IMR-90 (cell line): ENCODE measurements at regions not wholly inside any gene's neighbourhood (a gene's known extent, or its start where the extent isn't known, plus 50 kb on each side); places are given as distances from the start of the nearest gene placed in this dataset.

Source experiments
- ATAC-seq: fragments of 200-7000 bp; cut with Tn5 transposase; 2 replicates; pipeline ENCODE4 v1.9.1; 2020; ENCODE audit warnings: low read depth, mild to moderate bottlenecking, moderate library complexity
- BruUV-seq: library from RNA; stranded (reverse); fragments of 400-500 nt; replicated peaks from 2 replicates; lab custom pipeline; 2021; lab: Mats Ljungman, UMichigan
- CTCF ChIA-PET: fragments of 300-600 bp; formaldehyde crosslinking; extraction: SDS; loops from one replicate; lab custom pipeline; 2021; ENCODE audit warnings: antibody characterized with exemption; lab: Yijun Ruan, JAX
- POLR2A ChIA-PET: fragments of 300-600 bp; sonication (Branson Sonifier 250); formaldehyde crosslinking; loops from one replicate; lab custom pipeline; 2022; ENCODE audit warnings: antibody characterized with exemption; ENCODE audit not compliant: unreplicated experiment; lab: Charles Lee
- DNase-seq: peaks from one replicate; pipeline ENCODE4 v3.0.0; 2013
- H2AFZ ChIP-seq: replicated peaks from 2 replicates; pipeline ENCODE3; 2013; ENCODE audit warnings: low read length, mild to moderate bottlenecking; ENCODE audit not compliant: poor library complexity
- H2AK5ac ChIP-seq: 2 replicates; pipeline ENCODE4 v1.6.1; 2013; ENCODE audit warnings: low read depth, low read length, inconsistent platforms
- H2AK9ac ChIP-seq: replicated peaks from 2 replicates; pipeline ENCODE3; 2013; ENCODE audit warnings: mild to moderate bottlenecking, low read depth, low read length, moderate library complexity; ENCODE audit not compliant: poor library complexity
- H2BK120ac ChIP-seq: 2 replicates; pipeline ENCODE4 v1.6.1; 2013; ENCODE audit warnings: low read depth, low read length, inconsistent platforms
- H2BK15ac ChIP-seq: 3 replicates; pipeline ENCODE4 v1.6.1; 2013; ENCODE audit warnings: low read depth, low read length, inconsistent platforms
- H2BK20ac ChIP-seq: 2 replicates; pipeline ENCODE4 v1.6.1; 2013; ENCODE audit warnings: low read depth, mild to moderate bottlenecking, inconsistent platforms, low read length, moderate library complexity
- H2BK5ac ChIP-seq: 2 replicates; pipeline ENCODE4 v1.6.1; 2013; ENCODE audit warnings: mild to moderate bottlenecking, low read depth, low read length, inconsistent platforms; ENCODE audit not compliant: poor library complexity, severe bottlenecking
- H3K14ac ChIP-seq: replicated peaks from 2 replicates; pipeline ENCODE4 v1.6.1; 2013; ENCODE audit warnings: low read depth, low read length, inconsistent platforms
- H3K18ac ChIP-seq: 2 replicates; pipeline ENCODE4 v1.6.1; 2013; ENCODE audit warnings: low read depth, low read length, control low read depth
- H3K23ac ChIP-seq: 2 replicates; pipeline ENCODE4 v1.6.1; 2013; ENCODE audit warnings: low read depth, low read length, inconsistent platforms
- H3K27ac ChIP-seq: 2 replicates; pipeline ENCODE4 v1.5.1; 2013; ENCODE audit warnings: mild to moderate bottlenecking, control low read depth, low read length; ENCODE audit not compliant: insufficient read depth
- H3K27me3 ChIP-seq: 2 replicates; pipeline ENCODE4 v1.6.1; 2013; ENCODE audit warnings: low read length; ENCODE audit not compliant: control insufficient read depth, insufficient read depth
- H3K36me3 ChIP-seq: 2 replicates; pipeline ENCODE4 v1.6.1; 2013; ENCODE audit warnings: low read length, mixed read lengths; ENCODE audit not compliant: control insufficient read depth, insufficient read depth
- H3K4ac ChIP-seq: 2 replicates; pipeline ENCODE4 v1.6.1; 2013; ENCODE audit warnings: low read depth, low read length, inconsistent platforms
- H3K4me1 ChIP-seq: 2 replicates; pipeline ENCODE4 v1.6.1; 2013; ENCODE audit warnings: low read length, mixed read lengths; ENCODE audit not compliant: control insufficient read depth, insufficient read depth
- H3K4me2 ChIP-seq: 2 replicates; pipeline ENCODE4 v1.6.1; 2013; ENCODE audit warnings: low read depth, mild to moderate bottlenecking, control low read depth, low read length, moderate library complexity
- H3K4me3 ChIP-seq: 2 replicates; pipeline ENCODE4 v1.5.1; 2013; ENCODE audit warnings: low read depth, mild to moderate bottlenecking, control low read depth, low read length, moderate library complexity; ENCODE audit not compliant: insufficient read depth
- H3K56ac ChIP-seq: 2 replicates; pipeline ENCODE4 v1.6.1; 2013; ENCODE audit warnings: low read length, inconsistent platforms; ENCODE audit not compliant: insufficient read depth; ENCODE audit errors: extremely low read depth
- H3K79me1 ChIP-seq, 2 experiments: 2 replicates each; pipeline ENCODE4 v1.6.1; 2013; ENCODE audit warnings: low read length in 2 of 2, inconsistent platforms in 1 of 2, low read depth in 1 of 2
- H3K9ac ChIP-seq: 2 replicates; pipeline ENCODE4 v1.6.1; 2013; ENCODE audit warnings: low read depth, low read length, control low read depth
- H3K9me1 ChIP-seq: 2 replicates; pipeline ENCODE4 v1.6.1; 2013; ENCODE audit warnings: low read length, inconsistent platforms; ENCODE audit not compliant: insufficient read depth
- H3K9me3 ChIP-seq: 2 replicates; pipeline ENCODE4 v1.6.1; 2013; ENCODE audit warnings: low read length; ENCODE audit not compliant: control insufficient read depth, insufficient read depth
- H4K20me1 ChIP-seq: 2 replicates; pipeline ENCODE4 v1.6.1; 2013; ENCODE audit warnings: low read length, inconsistent platforms; ENCODE audit not compliant: insufficient read depth
- H4K5ac ChIP-seq: 2 replicates; pipeline ENCODE4 v1.6.1; 2013; ENCODE audit warnings: mild to moderate bottlenecking, low read depth, low read length, control low read depth
- H4K8ac ChIP-seq, 2 experiments: 2 replicates each; pipeline ENCODE4 v1.6.1; 2013; ENCODE audit warnings: low read depth in 2 of 2, low read length in 2 of 2, control low read depth in 1 of 2, inconsistent platforms in 1 of 2
- H4K91ac ChIP-seq: 2 replicates; pipeline ENCODE4 v1.6.1; 2013; ENCODE audit warnings: low read depth, low read length, inconsistent platforms; ENCODE audit not compliant: insufficient read depth
- CEBPB ChIP-seq: IDR thresholded peaks from 2 replicates; pipeline ENCODE4 v1.6.1; 2012; ENCODE audit warnings: low read depth, low read length, improper control_type of control experiment
- NFE2L2 ChIP-seq: fragments of 150-350 bp; IDR thresholded peaks from 2 replicates; pipeline ENCODE4 v1.6.1; 2016; ENCODE audit warnings: low read depth, mild to moderate bottlenecking, low read length
- POLR2A ChIP-seq: IDR thresholded peaks from 2 replicates; pipeline ENCODE4 v1.6.1; 2012; ENCODE audit warnings: mild to moderate bottlenecking, low read depth, low read length
- SMC3 ChIP-seq: fragments of 150-350 bp; IDR thresholded peaks from 2 replicates; pipeline ENCODE4 v1.6.1; 2016; ENCODE audit warnings: low read depth, mild to moderate bottlenecking, antibody characterized with exemption, low read length, moderate library complexity
- WGBS, 2 experiments: methylation state at CpG; one replicate each; pipeline versions ENCODE4 v1.1.5 to v1.1.7; 2013; ENCODE audit warnings: missing lambda C conversion rate in 2 of 2; ENCODE audit not compliant: insufficient read length in 1 of 2; ENCODE audit errors: extremely low coverage in 2 of 2; 5-methylcytosine and 5-hydroxymethylcytosine counted together
- dilution Hi-C: fragments of 300-500 bp; cut with HindIII; formaldehyde crosslinking; loops from one replicate; pipeline ENCODE4 v1.14.3; 2018; ENCODE audit warnings: low sequenced_read_pairs; ENCODE audit not compliant: unreplicated experiment
- in situ Hi-C: fragments of 300-500 bp; cut with MboI; formaldehyde crosslinking; loops from 3 replicates; pipeline ENCODE4 v1.14.3; 2019; ENCODE audit warnings: low sequenced_read_pairs, inconsistent platforms, mixed read lengths
- intact Hi-C: fragments of 100-400 bp; cut with micrococcal nuclease; formaldehyde crosslinking; loops from 2 replicates; pipeline ENCODE4 v1.10.0; 2022

- H3K9me3 ChIP-seq = no peaks in the 10 kb centered on the region; the same call in 1 of the 2 replicates
- no peaks in the 10 kb centered on the region for H4K20me1 ChIP-seq
- no TSS peak for BruUV-seq
- H3K4me1 ChIP-seq = peaks cover 11% of the 10 kb centered on the region
- intact Hi-C loops = loop anchor here (2.0 kb wide), 1 partner anchor 236 kb away; no protein-coding TSS in a partner anchor
- ChIA-PET POLR2A (no interaction called here), CTCF (interaction anchor here (0.7 kb wide), 1 partner anchor 23 kb away, joined by 5 read pairs; no protein-coding TSS in a partner anchor)
- H2BK15ac ChIP-seq = no peak overlapping the region; the same call in 2 of the 3 replicates
- H3K79me1 ChIP-seq = no peaks in the 10 kb centered on the region
- H3K9me1 ChIP-seq = peaks cover 10% of the 10 kb centered on the region; the same call in 1 of the 2 replicates
- H3K4me2 ChIP-seq = no peak overlapping the region
- ATAC-seq = no peak; the same call in 1 of the 2 replicates
- no peak overlapping the region for H3K27ac ChIP-seq
- H3K18ac ChIP-seq = no peak overlapping the region
- no peak overlapping the region for H2BK5ac ChIP-seq
- DNase-seq = peak; percentile 37
- 0 out of 2 replicates have a peak overlapping the region, but pooled peaks have one; percentile 31 for H3K14ac ChIP-seq
- no peak overlapping the region for H4K91ac ChIP-seq
- H2AFZ ChIP-seq = no peak overlapping the region
- no CpG with 5 or more reads among the region's 6 CpGs for WGBS, 2 experiments
- H2AK5ac ChIP-seq = no peak overlapping the region
- H3K23ac ChIP-seq = no peak overlapping the region
- 0 out of 2 replicates have a peak overlapping the region, but pooled peaks have one; percentile 15 for H3K4ac ChIP-seq
- peak overlapping the region; percentile 60 for H2BK20ac ChIP-seq
- in situ Hi-C loops = no loop called here
- dilution Hi-C loops = no loop called here
- no peak overlapping the region for H4K5ac ChIP-seq
- H3K9ac ChIP-seq = no peak overlapping the region
- no peak overlapping the region for H3K4me3 ChIP-seq
- no peaks in the 10 kb centered on the region for H3K36me3 ChIP-seq
- no peaks in the 10 kb centered on the region for H3K27me3 ChIP-seq
- H3K56ac ChIP-seq = no peak overlapping the region
- no peak overlapping the region for H2BK120ac ChIP-seq
- H2AK9ac ChIP-seq = no peak overlapping the region
- TF ChIP-seq CEBPB (no peak), NFE2L2 (peak; percentile 53; the same call in 1 of the 2 replicates), SMC3 (no peak), POLR2A (no peak)
- H4K8ac ChIP-seq = no peak overlapping the region
These were observed 237.8 kb upstream of the GAS1 start for GRCh38 chr9:87184956-87185642.
